Upper lobe of left lung (tissue), 6 donors: ENCODE measurements at regions not wholly inside any gene's neighbourhood (a gene's known extent, or its start where the extent isn't known, plus 50 kb on each side); places are given as distances from the start of the nearest gene placed in this dataset.

ENCODE experiments used
- ATAC-seq, 2 donors: fragments of 200-7000 bp; cut with Tn5 transposase; one replicate each; pipeline ENCODE4 v1.9.1; 2022; ENCODE audit warnings: mild to moderate bottlenecking in 2 of 2, moderate library complexity in 2 of 2; ENCODE audit not compliant: low FRiP score in 2 of 2
- DNase-seq, 2 donors: peaks; one replicate each; pipeline ENCODE4 v3.0.0-alpha.2; 2019 to 2020
- H3K27ac ChIP-seq, 4 donors: fragments of 200-600 bp; sonication (generic); one replicate each; pipeline ENCODE4 v1.5.1; 2016 to 2019
- H3K27me3 ChIP-seq, 4 donors: fragments of 200-600 bp; sonication (generic); one replicate each; pipeline ENCODE4 v1.5.1; 2017 to 2019
- H3K36me3 ChIP-seq, 4 donors: fragments of 200-600 bp; sonication (generic); one replicate each; pipeline ENCODE4 v1.5.1; 2016 to 2019
- H3K4me1 ChIP-seq, 4 donors: fragments of 200-600 bp; sonication (generic); one replicate each; pipeline ENCODE4 v1.5.1; 2018 to 2019
- H3K4me3 ChIP-seq, 4 donors: fragments of 200-600 bp; sonication (generic); one replicate each; pipeline ENCODE4 v1.5.1; 2017 to 2019; ENCODE audit warnings: mild to moderate bottlenecking in 2 of 4, moderate library complexity in 1 of 4
- H3K9me3 ChIP-seq, 4 donors: fragments of 200-600 bp; sonication (generic); one replicate each; pipeline ENCODE4 v1.5.1; 2018 to 2019
- CTCF ChIP-seq, 6 experiments: fragments of 450-650 bp in 4 of 6; fragments of 200-600 bp in 2 of 6; sonication (generic) in 2 of 6; IDR thresholded peaks; one replicate each; pipeline ENCODE4 v1.5.1; 2016 to 2019; ENCODE audit warnings: antibody characterized with exemption in 6 of 6
- EP300 ChIP-seq, 4 donors: sonication (generic); formaldehyde crosslinking; IDR thresholded peaks; one replicate each; pipeline ENCODE4 v1.5.1; 2017; ENCODE audit warnings: antibody characterized with exemption in 4 of 4, control low read depth in 2 of 4
- POLR2A ChIP-seq, 4 donors: fragments of 450-650 bp; IDR thresholded peaks; one replicate each; pipeline ENCODE4 v1.5.1; 2016 to 2017; ENCODE audit warnings: antibody characterized with exemption in 4 of 4, mild to moderate bottlenecking in 2 of 4
- POLR2AphosphoS5 ChIP-seq, 2 donors: sonication (generic); formaldehyde crosslinking; IDR thresholded peaks; one replicate each; pipeline ENCODE4 v1.5.1; 2017; ENCODE audit warnings: antibody characterized with exemption in 2 of 2
- WGBS, 2 donors: methylation state at CpG; one replicate each; pipeline ENCODE4 v1.1.5; 2017 to 2018; 5-methylcytosine and 5-hydroxymethylcytosine counted together
- donor health status: DM: no; HTN: no; CAD: no; lungs with moderate emphysema.
- donor health status: DM: no; HTN: yes; CAD: no; lungs with severe emphysema.

GRCh38 chr1:115402753-115403184 lies 64.7 kb upstream of the NGF start:
- Histone ChIP-seq H3K9me3 (no peaks in the 10 kb centered on the region), H3K4me3 (no peak overlapping the region), H3K36me3 (no peaks in the 10 kb centered on the region), H3K27me3 (no peaks in the 10 kb centered on the region), H3K27ac (no peak overlapping the region), H3K4me1 (no peaks in the 10 kb centered on the region)
- DNase-seq, result no peak
- no peak for ATAC-seq
- TF ChIP-seq POLR2AphosphoS5 (IDR thresholded peaks at IDR 0.05) (no peak), POLR2A (IDR thresholded peaks at IDR 0.05) (no peak), EP300 (IDR thresholded peaks at IDR 0.05) (no peak), CTCF (IDR thresholded peaks at IDR 0.05) (no peak)
- 78% methylated on average over 1 to 2 of the region's 2 CpGs for WGBS, 2 donors

DNA sequence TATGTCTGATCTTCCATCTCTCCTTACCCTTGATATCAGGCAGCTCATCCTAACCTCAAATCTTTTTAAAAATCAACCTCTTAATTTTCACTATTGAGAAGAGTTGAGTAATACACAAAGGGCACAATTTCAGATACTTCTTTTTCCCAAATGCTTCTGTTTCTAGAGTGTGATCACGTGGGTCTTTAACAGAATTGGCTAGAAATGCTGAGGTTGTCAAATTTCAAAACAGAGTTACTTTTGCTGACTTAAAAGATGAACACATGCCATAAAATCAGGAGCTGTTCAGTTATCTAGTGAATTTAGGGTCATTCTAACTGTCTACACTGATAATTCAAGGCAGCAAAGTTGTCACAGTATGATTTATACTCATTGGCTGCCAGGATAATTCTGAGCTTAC lies 63.6 kb upstream of the NGF start:
- no peak for ATAC-seq
- Histone ChIP-seq H3K4me1 (no peaks in the 10 kb centered on the region), H3K4me3 (no peak overlapping the region), H3K9me3 (no peaks in the 10 kb centered on the region), H3K36me3 (no peaks in the 10 kb centered on the region), H3K27ac (no peak overlapping the region), H3K27me3 (no peaks in the 10 kb centered on the region)
- WGBS, 2 donors, result 55 to 56% methylated on average over 1 of the region's 1 CpG
- no peak for TF ChIP-seq POLR2A (IDR thresholded peaks at IDR 0.05)
- TF ChIP-seq EP300 (IDR thresholded peaks at IDR 0.05), result no peak
- TF ChIP-seq POLR2AphosphoS5 (IDR thresholded peaks at IDR 0.05), result no peak
- TF ChIP-seq CTCF (IDR thresholded peaks at IDR 0.05), result no peak
- DNase-seq, result no peak

GRCh38 chr1:115400891-115401290 lies 62.8 kb upstream of the NGF start:
- Histone ChIP-seq H3K4me3 (no peak overlapping the region), H3K36me3 (no peaks in the 10 kb centered on the region), H3K27me3 (no peaks in the 10 kb centered on the region), H3K4me1 (no peaks in the 10 kb centered on the region), H3K9me3 (no peaks in the 10 kb centered on the region), H3K27ac (no peak overlapping the region)
- DNase-seq, result no peak
- WGBS, 2 donors, result 92 to 94% methylated on average over 1 of the region's 1 CpG
- no peak for ATAC-seq
- TF ChIP-seq POLR2A (IDR thresholded peaks at IDR 0.05) (no peak), CTCF (IDR thresholded peaks at IDR 0.05) (no peak), POLR2AphosphoS5 (IDR thresholded peaks at IDR 0.05) (no peak)

- TF ChIP-seq POLR2A (IDR thresholded peaks at IDR 0.05) (no peak), CTCF (IDR thresholded peaks at IDR 0.05) (no peak), POLR2AphosphoS5 (IDR thresholded peaks at IDR 0.05) (no peak), EP300 (IDR thresholded peaks at IDR 0.05) (no peak)
- DNase-seq (no peak), ATAC-seq (no peak)
- no peaks in the 10 kb centered on the region for H3K27me3 ChIP-seq
- 91% methylated on average over 5 of the region's 5 CpGs for WGBS, 2 donors
- no peak overlapping the region for H3K27ac ChIP-seq
- H3K4me3 ChIP-seq, result no peak overlapping the region
- H3K4me1 ChIP-seq, result no peaks in the 10 kb centered on the region
- no peaks in the 10 kb centered on the region for H3K9me3 ChIP-seq
- H3K36me3 ChIP-seq, result no peaks in the 10 kb centered on the region
These were observed 62.4 kb upstream of the NGF start for GRCh38 chr1:115400426-115400825.

DNA sequence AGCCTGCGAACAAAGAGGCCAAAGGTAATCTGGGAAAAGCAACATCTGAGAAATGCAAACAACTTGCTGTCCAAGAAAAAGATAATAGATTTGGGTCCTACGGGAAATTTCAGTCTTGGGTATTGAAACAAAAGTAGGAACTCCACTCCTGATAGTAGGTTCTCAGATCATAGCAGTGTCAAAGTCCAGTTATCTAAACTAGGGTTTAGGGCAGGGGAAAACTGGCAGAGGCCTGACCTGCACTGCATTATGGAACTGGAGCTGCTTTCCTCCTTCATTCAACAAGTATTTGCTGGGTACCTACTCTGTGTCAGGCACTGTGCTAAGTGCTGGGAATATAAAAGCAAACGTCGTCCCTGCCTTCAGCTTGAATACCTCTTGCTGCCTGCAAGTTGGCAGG lies 60.7 kb upstream of the NGF start:
- no peak overlapping the region for H3K27ac ChIP-seq
- H3K36me3 ChIP-seq, result no peaks in the 10 kb centered on the region
- H3K27me3 ChIP-seq, result no peaks in the 10 kb centered on the region
- TF ChIP-seq CTCF (IDR thresholded peaks at IDR 0.05) (no peak), EP300 (IDR thresholded peaks at IDR 0.05) (no peak), POLR2AphosphoS5 (IDR thresholded peaks at IDR 0.05) (no peak), POLR2A (IDR thresholded peaks at IDR 0.05) (no peak)
- 91 to 95% methylated on average over 4 of the region's 4 CpGs for WGBS, 2 donors
- no peak for DNase-seq
- H3K4me3 ChIP-seq, result no peak overlapping the region
- ATAC-seq, result no peak
- no peaks in the 10 kb centered on the region for H3K4me1 ChIP-seq
- H3K9me3 ChIP-seq, result no peaks in the 10 kb centered on the region
